WTC11 (cell line): ENCODE measurements at regions not wholly inside any gene's neighbourhood (a gene's known extent, or its start where the extent isn't known, plus 50 kb on each side); places are given as distances from the start of the nearest gene placed in this dataset.

Experiments used
- ESRRA ChIP-seq: sonication (generic); formaldehyde crosslinking; IDR thresholded peaks from 2 replicates; pipeline ENCODE4 v1.8.1; 2022; ENCODE audit warnings: mild to moderate bottlenecking, missing genetic modification reagents, borderline replicate concordance
- ETV6 ChIP-seq: sonication (generic); formaldehyde crosslinking; IDR thresholded peaks from 2 replicates; pipeline ENCODE4 v1.8.1; 2022; ENCODE audit warnings: mild to moderate bottlenecking, missing genetic modification reagents
- NR2C2 ChIP-seq: sonication (generic); formaldehyde crosslinking; IDR thresholded peaks from 2 replicates; pipeline ENCODE4 v1.8.0; 2022; ENCODE audit warnings: mild to moderate bottlenecking, missing genetic modification reagents
- TP53 ChIP-seq: sonication (generic); formaldehyde crosslinking; IDR thresholded peaks from 2 replicates; pipeline ENCODE4 v1.8.1; 2023; ENCODE audit warnings: mild to moderate bottlenecking, missing genetic modification reagents
- TF ChIP-seq, protein P1 (sequence below): fragments of 200-600 bp; IDR thresholded peaks from 2 replicates; pipeline ENCODE4 v1.8.0; 2022; ENCODE audit warnings: antibody characterized with exemption

DNA sequence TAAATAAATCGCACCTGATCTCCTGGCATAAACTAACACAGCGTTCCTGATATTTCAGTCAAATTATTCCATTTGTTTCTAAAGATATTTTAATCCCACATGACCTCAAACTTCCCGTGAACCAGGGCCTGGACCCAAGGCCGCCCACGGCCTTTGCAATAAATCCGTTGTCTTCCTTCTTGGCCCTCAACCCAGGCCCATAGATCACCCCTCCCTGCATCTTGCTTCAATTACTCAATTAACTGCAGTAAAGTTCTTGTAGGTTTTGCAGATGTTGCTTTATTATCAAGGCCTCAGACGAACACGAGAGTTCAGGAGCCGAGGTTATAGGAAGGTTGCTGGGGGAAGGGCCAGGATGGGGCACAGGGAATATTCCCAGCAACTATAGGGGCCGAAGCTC, 249.4 kb downstream of the RAB11FIP2 start:
- TF ChIP-seq TP53 (CRISPR knock-in tag) (no peak), ESRRA (CRISPR knock-in tag) (no peak), ETV6 (CRISPR knock-in tag) (no peak), NR2C2 (CRISPR knock-in tag) (no peak)
- TF ChIP-seq, protein P1, sequence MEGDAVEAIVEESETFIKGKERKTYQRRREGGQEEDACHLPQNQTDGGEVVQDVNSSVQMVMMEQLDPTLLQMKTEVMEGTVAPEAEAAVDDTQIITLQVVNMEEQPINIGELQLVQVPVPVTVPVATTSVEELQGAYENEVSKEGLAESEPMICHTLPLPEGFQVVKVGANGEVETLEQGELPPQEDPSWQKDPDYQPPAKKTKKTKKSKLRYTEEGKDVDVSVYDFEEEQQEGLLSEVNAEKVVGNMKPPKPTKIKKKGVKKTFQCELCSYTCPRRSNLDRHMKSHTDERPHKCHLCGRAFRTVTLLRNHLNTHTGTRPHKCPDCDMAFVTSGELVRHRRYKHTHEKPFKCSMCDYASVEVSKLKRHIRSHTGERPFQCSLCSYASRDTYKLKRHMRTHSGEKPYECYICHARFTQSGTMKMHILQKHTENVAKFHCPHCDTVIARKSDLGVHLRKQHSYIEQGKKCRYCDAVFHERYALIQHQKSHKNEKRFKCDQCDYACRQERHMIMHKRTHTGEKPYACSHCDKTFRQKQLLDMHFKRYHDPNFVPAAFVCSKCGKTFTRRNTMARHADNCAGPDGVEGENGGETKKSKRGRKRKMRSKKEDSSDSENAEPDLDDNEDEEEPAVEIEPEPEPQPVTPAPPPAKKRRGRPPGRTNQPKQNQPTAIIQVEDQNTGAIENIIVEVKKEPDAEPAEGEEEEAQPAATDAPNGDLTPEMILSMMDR = no peak
